ENCODE measurements at regions not wholly inside any gene's neighbourhood (a gene's known extent, or its start where the extent isn't known, plus 50 kb on each side); places are given as distances from the start of the nearest gene placed in this dataset.

- no peak for DNase-seq (ENCODE audit: low read depth)
- H3K4me3 ChIP-seq (replicated peaks; ENCODE audit: low read depth, low read length) = no peak overlapping the region
- TF ChIP-seq CTCF (IDR thresholded peaks at IDR 0.05; ENCODE audit: low read length, missing control alignments) = no peak
These were observed 67.3 kb upstream of the EED start for GRCh38 chr11:86177302-86177701.

- no peak for TF ChIP-seq CTCF (IDR thresholded peaks at IDR 0.05; ENCODE audit: low read length, missing control alignments)
- peak; percentile 62 for DNase-seq (ENCODE audit: low read depth)
- no peak overlapping the region for H3K4me3 ChIP-seq (replicated peaks; ENCODE audit: low read depth, low read length)
These were observed 68.2 kb upstream of the EED start for GRCh38 chr11:86176165-86176884.

GRCh38 chr11:86175626-86176025 is 68.9 kb upstream of the EED start:
- DNase-seq (ENCODE audit: low read depth) = no peak
- H3K4me3 ChIP-seq (replicated peaks; ENCODE audit: low read depth, low read length) = no peak overlapping the region
- no peak for TF ChIP-seq CTCF (IDR thresholded peaks at IDR 0.05; ENCODE audit: low read length, missing control alignments)

GRCh38 chr11:86175191-86175590 is 69.4 kb upstream of the EED start:
- TF ChIP-seq CTCF (IDR thresholded peaks at IDR 0.05; ENCODE audit: low read length, missing control alignments) = no peak
- no peak overlapping the region for H3K4me3 ChIP-seq (replicated peaks; ENCODE audit: low read depth, low read length)
- no peak for DNase-seq (ENCODE audit: low read depth)

- H3K4me3 ChIP-seq (replicated peaks; ENCODE audit: low read depth, low read length) = no peak overlapping the region
- DNase-seq (ENCODE audit: low read depth) = peak; percentile 99
- no peak for TF ChIP-seq CTCF (IDR thresholded peaks at IDR 0.05; ENCODE audit: low read length, missing control alignments)
These were observed 70.2 kb upstream of the EED start for GRCh38 chr11:86174101-86175046.

- no peak overlapping the region for H3K4me3 ChIP-seq (replicated peaks; ENCODE audit: low read depth, low read length)
- TF ChIP-seq CTCF (IDR thresholded peaks at IDR 0.05; ENCODE audit: low read length, missing control alignments) = no peak
- DNase-seq (ENCODE audit: low read depth) = peak; percentile 70
These were observed 71.7 kb upstream of the EED start for GRCh38 chr11:86172894-86173293.

Measured in fibroblast of pulmonary artery (primary cell).